ENCODE measurements at regions not wholly inside any gene's neighbourhood (a gene's known extent, or its start where the extent isn't known, plus 50 kb on each side); places are given as distances from the start of the nearest gene placed in this dataset.

- TF ChIP-seq PHF20 (IDR thresholded peaks at IDR 0.05; ENCODE audit: partially characterized antibody) (no peak), EP300 (IDR thresholded peaks at IDR 0.05; ENCODE audit: low read length) (no peak)
Measured at GRCh38 chr2:8046849-8047248, 635.0 kb upstream of the ID2 start.

Data from K562 (cell line).